ENCODE measurements at regions not wholly inside any gene's neighbourhood (a gene's known extent, or its start where the extent isn't known, plus 50 kb on each side); places are given as distances from the start of the nearest gene placed in this dataset.

DNA sequence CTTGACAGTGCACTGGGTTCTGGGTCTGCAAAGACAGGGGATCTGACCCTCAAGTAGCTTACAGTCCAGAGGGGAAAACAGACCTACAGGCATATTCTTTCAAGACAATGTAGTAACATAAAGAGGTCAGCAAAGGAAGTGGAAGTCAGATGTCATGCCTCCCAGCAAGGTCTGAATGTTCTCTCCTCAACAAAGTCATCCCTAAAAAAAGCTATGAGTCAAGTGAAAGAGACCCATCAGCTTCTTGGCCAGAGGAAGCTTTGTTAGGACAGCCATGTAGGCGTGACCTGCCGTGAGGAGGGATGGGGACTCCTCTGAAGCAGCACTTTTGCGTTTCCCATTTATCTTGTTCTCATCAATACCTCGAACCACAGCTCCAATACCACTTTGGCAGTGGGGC lies 331.6 kb upstream of the NR2F2 start:
- H2BK5ac ChIP-seq (ENCODE audit: low read depth, low read length, poor library complexity), result no peak overlapping the region
- no peak overlapping the region for H3K9ac ChIP-seq (ENCODE audit: low read length)
- no peaks in the 10 kb centered on the region for H3K79me1 ChIP-seq (ENCODE audit: low read length)
- H3K18ac ChIP-seq (ENCODE audit: low read length), result no peak overlapping the region
- no peak overlapping the region for H3K27ac ChIP-seq (ENCODE audit: low read depth, low read length)
- H3K4me3 ChIP-seq (ENCODE audit: low read depth, low read length), result no peak overlapping the region
- H4K8ac ChIP-seq (ENCODE audit: low read depth, low read length), result no peak overlapping the region
- no peak overlapping the region for H3K4me2 ChIP-seq (ENCODE audit: low read length)
- no peak overlapping the region for H2BK12ac ChIP-seq (ENCODE audit: low read length)
- H4K12ac ChIP-seq (ENCODE audit: low read depth, low read length), result no peak overlapping the region
- H2AK5ac ChIP-seq (ENCODE audit: low read length), result no peak overlapping the region
- no peak overlapping the region for H4K91ac ChIP-seq (ENCODE audit: low read depth, low read length)
- no peak for DNase-seq
- no peaks in the 10 kb centered on the region for H3K79me2 ChIP-seq (ENCODE audit: control insufficient read depth, insufficient read depth, low read length, poor library complexity)
- no peaks in the 10 kb centered on the region for H3K27me3 ChIP-seq (ENCODE audit: insufficient read depth, low read length)
- WGBS (ENCODE audit: extremely low coverage, insufficient coverage, insufficient read length), result no CpG with 5 or more reads among the region's 4 CpGs
- H3K23ac ChIP-seq (ENCODE audit: low read length), result no peak overlapping the region
- no peaks in the 10 kb centered on the region for H3K4me1 ChIP-seq (ENCODE audit: control insufficient read depth in 1 of 2, insufficient read depth in 2 of 2, low read length in 2 of 2)
- H2AFZ ChIP-seq (ENCODE audit: insufficient read depth, low read length, poor library complexity), result no peak overlapping the region
- no peak overlapping the region for H3K14ac ChIP-seq (ENCODE audit: low read length)
- H2BK120ac ChIP-seq (ENCODE audit: insufficient read depth, low read length, poor library complexity), result no peak overlapping the region
- H3K36me3 ChIP-seq (ENCODE audit: control insufficient read depth in 1 of 2, insufficient read depth in 2 of 2, low read length in 2 of 2), result no peaks in the 10 kb centered on the region
- no peaks in the 10 kb centered on the region for H3K9me3 ChIP-seq (ENCODE audit: insufficient read depth, low read depth, low read length)
- H3K4ac ChIP-seq (ENCODE audit: low read depth, low read length), result no peak overlapping the region

GRCh38 chr15:96002890-96003859 lies 327.3 kb upstream of the NR2F2 start:
- no peak overlapping the region for H2AFZ ChIP-seq (ENCODE audit: insufficient read depth, low read length, poor library complexity)
- H2BK5ac ChIP-seq (ENCODE audit: low read depth, low read length, poor library complexity), result no peak overlapping the region
- H3K4me1 ChIP-seq (ENCODE audit: control insufficient read depth in 1 of 2, insufficient read depth in 2 of 2, low read length in 2 of 2), result no peaks in the 10 kb centered on the region
- no CpG with 5 or more reads among the region's 5 CpGs for WGBS (ENCODE audit: extremely low coverage, insufficient coverage, insufficient read length)
- DNase-seq, result no peak
- H3K4me2 ChIP-seq (ENCODE audit: low read length), result no peak overlapping the region
- H3K4me3 ChIP-seq (ENCODE audit: low read depth, low read length), result no peak overlapping the region
- no peak overlapping the region for H3K23ac ChIP-seq (ENCODE audit: low read length)
- H2BK12ac ChIP-seq (ENCODE audit: low read length), result no peak overlapping the region
- H3K4ac ChIP-seq (ENCODE audit: low read depth, low read length), result no peak overlapping the region
- H3K14ac ChIP-seq (ENCODE audit: low read length), result no peak overlapping the region
- H3K79me2 ChIP-seq (ENCODE audit: control insufficient read depth, insufficient read depth, low read length, poor library complexity), result peaks cover 1% of the 10 kb centered on the region
- no peak overlapping the region for H2BK120ac ChIP-seq (ENCODE audit: insufficient read depth, low read length, poor library complexity)
- H3K36me3 ChIP-seq (ENCODE audit: control insufficient read depth in 1 of 2, insufficient read depth in 2 of 2, low read length in 2 of 2), result no peaks in the 10 kb centered on the region
- no peak overlapping the region for H3K18ac ChIP-seq (ENCODE audit: low read length)
- no peak overlapping the region for H4K8ac ChIP-seq (ENCODE audit: low read depth, low read length)
- H4K12ac ChIP-seq (ENCODE audit: low read depth, low read length), result no peak overlapping the region
- no peaks in the 10 kb centered on the region for H3K79me1 ChIP-seq (ENCODE audit: low read length)
- H2AK5ac ChIP-seq (ENCODE audit: low read length), result no peak overlapping the region
- H3K9me3 ChIP-seq (ENCODE audit: insufficient read depth, low read depth, low read length), result no peaks in the 10 kb centered on the region
- no peak overlapping the region for H3K9ac ChIP-seq (ENCODE audit: low read length)
- no peak overlapping the region for H3K27ac ChIP-seq (ENCODE audit: low read depth, low read length)
- no peak overlapping the region for H4K91ac ChIP-seq (ENCODE audit: low read depth, low read length)
- no peaks in the 10 kb centered on the region for H3K27me3 ChIP-seq (ENCODE audit: insufficient read depth, low read length)

GRCh38 chr15:96005906-96006305 lies 324.6 kb upstream of the NR2F2 start:
- no peaks in the 10 kb centered on the region for H3K4me1 ChIP-seq (ENCODE audit: control insufficient read depth in 1 of 2, insufficient read depth in 2 of 2, low read length in 2 of 2)

DNA sequence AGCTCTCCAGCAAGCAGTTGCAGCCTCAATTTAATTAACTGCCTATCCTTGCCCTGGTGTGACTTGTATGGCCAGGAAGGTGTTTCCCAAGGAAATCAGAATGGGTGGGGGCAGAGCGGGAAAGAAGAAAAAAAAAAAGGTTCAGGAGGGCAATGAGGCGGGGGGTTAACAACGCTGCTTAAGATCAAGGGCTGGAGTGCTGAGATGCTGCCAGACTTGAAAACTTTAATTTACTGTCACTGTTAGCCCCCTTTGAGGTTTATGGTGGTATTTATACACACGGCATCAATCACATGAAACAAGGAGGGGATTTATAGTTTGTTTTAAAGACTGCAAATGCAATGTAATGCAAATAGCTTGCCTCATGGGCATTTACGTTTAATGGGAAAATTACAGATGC lies 319.4 kb upstream of the NR2F2 start:
- Histone ChIP-seq H3K4me3 (ENCODE audit: low read depth, low read length) (no peak overlapping the region), H2AK5ac (ENCODE audit: low read length) (no peak overlapping the region), H3K9ac (ENCODE audit: low read length) (no peak overlapping the region), H3K27ac (ENCODE audit: low read depth, low read length) (no peak overlapping the region), H3K27me3 (ENCODE audit: insufficient read depth, low read length) (no peaks in the 10 kb centered on the region), H2BK5ac (ENCODE audit: low read depth, low read length, poor library complexity) (no peak overlapping the region), H3K9me3 (ENCODE audit: insufficient read depth, low read depth, low read length) (no peaks in the 10 kb centered on the region), H3K14ac (ENCODE audit: low read length) (no peak overlapping the region), H3K23ac (ENCODE audit: low read length) (no peak overlapping the region), H4K12ac (ENCODE audit: low read depth, low read length) (no peak overlapping the region), H4K8ac (ENCODE audit: low read depth, low read length) (no peak overlapping the region), H3K4me2 (ENCODE audit: low read length) (no peak overlapping the region), H2AFZ (ENCODE audit: insufficient read depth, low read length, poor library complexity) (no peak overlapping the region), H3K18ac (ENCODE audit: low read length) (no peak overlapping the region), H3K4ac (ENCODE audit: low read depth, low read length) (no peak overlapping the region), H3K79me2 (ENCODE audit: control insufficient read depth, insufficient read depth, low read length, poor library complexity) (peaks cover 1% of the 10 kb centered on the region), H2BK12ac (ENCODE audit: low read length) (no peak overlapping the region), H2BK120ac (ENCODE audit: insufficient read depth, low read length, poor library complexity) (no peak overlapping the region), H4K91ac (ENCODE audit: low read depth, low read length) (no peak overlapping the region), H3K79me1 (ENCODE audit: low read length) (no peaks in the 10 kb centered on the region), H3K36me3 (ENCODE audit: control insufficient read depth in 1 of 2, insufficient read depth in 2 of 2, low read length in 2 of 2) (no peaks in the 10 kb centered on the region), H3K4me1 (ENCODE audit: control insufficient read depth in 1 of 2, insufficient read depth in 2 of 2, low read length in 2 of 2) (no peaks in the 10 kb centered on the region)
- DNase-seq, result no peak
- no CpG with 5 or more reads among the region's 5 CpGs for WGBS (ENCODE audit: extremely low coverage, insufficient coverage, insufficient read length)

More at GRCh38 chr15:96005906-96006305, 324.6 kb upstream of the NR2F2 start:
- Histone ChIP-seq H3K9ac (ENCODE audit: low read length) (no peak overlapping the region), H3K18ac (ENCODE audit: low read length) (no peak overlapping the region), H3K79me2 (ENCODE audit: control insufficient read depth, insufficient read depth, low read length, poor library complexity) (peaks cover 1% of the 10 kb centered on the region), H3K79me1 (ENCODE audit: low read length) (no peaks in the 10 kb centered on the region), H2AK5ac (ENCODE audit: low read length) (no peak overlapping the region), H3K36me3 (ENCODE audit: control insufficient read depth in 1 of 2, insufficient read depth in 2 of 2, low read length in 2 of 2) (no peaks in the 10 kb centered on the region), H2BK120ac (ENCODE audit: insufficient read depth, low read length, poor library complexity) (no peak overlapping the region), H3K14ac (ENCODE audit: low read length) (no peak overlapping the region), H2BK12ac (ENCODE audit: low read length) (no peak overlapping the region), H3K23ac (ENCODE audit: low read length) (no peak overlapping the region), H2BK5ac (ENCODE audit: low read depth, low read length, poor library complexity) (no peak overlapping the region), H4K91ac (ENCODE audit: low read depth, low read length) (no peak overlapping the region), H4K12ac (ENCODE audit: low read depth, low read length) (no peak overlapping the region), H2AFZ (ENCODE audit: insufficient read depth, low read length, poor library complexity) (no peak overlapping the region), H3K9me3 (ENCODE audit: insufficient read depth, low read depth, low read length) (no peaks in the 10 kb centered on the region), H3K4me3 (ENCODE audit: low read depth, low read length) (no peak overlapping the region), H3K27me3 (ENCODE audit: insufficient read depth, low read length) (no peaks in the 10 kb centered on the region), H3K27ac (ENCODE audit: low read depth, low read length) (no peak overlapping the region), H3K4ac (ENCODE audit: low read depth, low read length) (no peak overlapping the region), H4K8ac (ENCODE audit: low read depth, low read length) (no peak overlapping the region), H3K4me2 (ENCODE audit: low read length) (no peak overlapping the region)
- no peak for DNase-seq
- no CpG with 5 or more reads among the region's 2 CpGs for WGBS (ENCODE audit: extremely low coverage, insufficient coverage, insufficient read length)

Data from trophoblast cell (in vitro differentiated cells and primary cell).